GM12878 (cell line): ENCODE measurements at regions not wholly inside any gene's neighbourhood (a gene's known extent, or its start where the extent isn't known, plus 50 kb on each side); places are given as distances from the start of the nearest gene placed in this dataset.

Experiments
- ATAC-seq: fragments of 200-7000 bp; cut with Tn5 transposase; 3 replicates; pipeline ENCODE4 v1.9.1; 2020; ENCODE audit warnings: mild to moderate bottlenecking, moderate library complexity
- BruUV-seq: library from RNA; stranded (reverse); fragments of 400-500 nt; replicated peaks from 2 replicates; lab custom pipeline; 2021; lab: Mats Ljungman, UMichigan
- CTCF ChIA-PET: fragments of 300-600 bp; sonication (Branson Sonifier 250); formaldehyde crosslinking; extraction: SDS; loops from one replicate; lab custom pipeline; 2021; ENCODE audit warnings: inconsistent platforms; lab: Yijun Ruan, JAX
- POLR2A ChIA-PET: fragments of 350-600 bp; formaldehyde crosslinking; extraction: SDS; loops from one replicate; lab custom pipeline; 2021; ENCODE audit warnings: inconsistent platforms; lab: Charles Lee
- RAD21 ChIA-PET: fragments of 300-600 bp; sonication (Branson Sonifier 250); formaldehyde crosslinking; loops from one replicate; lab custom pipeline; 2023; ENCODE audit warnings: antibody characterized with exemption; ENCODE audit not compliant: unreplicated experiment; lab: Charles Lee
- SMC1A ChIA-PET: fragments of 300-600 bp; sonication (Branson Sonifier 250); formaldehyde crosslinking; loops from one replicate; lab custom pipeline; 2023; ENCODE audit not compliant: unreplicated experiment, uncharacterized antibody; lab: Charles Lee
- DNase-seq: peaks from one replicate; pipeline ENCODE4 v3.0.0-alpha.2; 2011; ENCODE audit warnings: low read depth, low spot score
- FAIRE-seq: peaks from 3 replicates; lab custom pipeline; 2011; peaks lifted over from hg19 to GRCh38; lab: Jason Lieb, UNC
- H2AFZ ChIP-seq: 2 replicates; pipeline ENCODE4 v1.6.0; 2011; ENCODE audit warnings: low read depth, low read length, control low read depth; ENCODE audit not compliant: control insufficient read depth
- H3K27ac ChIP-seq: 2 replicates; pipeline ENCODE4 v1.5.1; 2011; ENCODE audit warnings: control low read depth; ENCODE audit not compliant: control insufficient read depth, insufficient read depth
- H3K27me3 ChIP-seq, 2 experiments: replicated peaks in 1 of 2; 2 replicates each; pipeline versions ENCODE4 v1.6.0 to v1.6.1; 2011; ENCODE audit warnings: low read length in 1 of 2; ENCODE audit not compliant: control insufficient read depth in 2 of 2, insufficient read depth in 2 of 2
- H3K36me3 ChIP-seq, 2 experiments: 2 replicates each; pipeline ENCODE4 v1.5.1; 2011; ENCODE audit warnings: low read length in 1 of 2; ENCODE audit not compliant: control insufficient read depth in 2 of 2, insufficient read depth in 2 of 2
- H3K4me1 ChIP-seq: 2 replicates; pipeline ENCODE4 v1.6.1; 2011; ENCODE audit warnings: mild to moderate bottlenecking, low read length, moderate library complexity, mixed read lengths; ENCODE audit not compliant: control insufficient read depth, insufficient read depth
- H3K4me2 ChIP-seq: 2 replicates; pipeline ENCODE4 v1.6.0; 2011; ENCODE audit warnings: control low read depth; ENCODE audit not compliant: control insufficient read depth, insufficient read depth
- H3K4me3 ChIP-seq: fragments of 200-600 bp; sonication (generic); 2 replicates; pipeline ENCODE4 v1.5.1; 2016
- H3K79me2 ChIP-seq: 2 replicates; pipeline ENCODE4 v1.6.0; 2011; ENCODE audit warnings: low read length; ENCODE audit not compliant: control insufficient read depth, insufficient read depth
- H3K9ac ChIP-seq: 2 replicates; pipeline ENCODE4 v1.8.0; 2011; ENCODE audit warnings: low read length, control low read depth, mixed read lengths; ENCODE audit not compliant: control insufficient read depth, insufficient read depth
- H3K9me3 ChIP-seq: replicated peaks from 3 replicates; pipeline ENCODE4 v1.5.1; 2011; ENCODE audit warnings: mild to moderate bottlenecking, low read length; ENCODE audit not compliant: control insufficient read depth, insufficient read depth
- H4K20me1 ChIP-seq: 2 replicates; pipeline ENCODE4 v1.6.0; 2011; ENCODE audit not compliant: control insufficient read depth, insufficient read depth
- ATF3 ChIP-seq: IDR thresholded peaks from 2 replicates; pipeline ENCODE4 v1.6.1; 2011; ENCODE audit warnings: low read depth, mild to moderate bottlenecking, low read length, moderate library complexity, borderline replicate concordance; ENCODE audit errors: extremely low read depth
- CUX1 ChIP-seq: IDR thresholded peaks from 2 replicates; pipeline ENCODE4 v1.6.1; 2012; ENCODE audit warnings: improper control_type of control experiment, low read depth, low read length; ENCODE audit not compliant: insufficient replicate concordance
- KDM1A ChIP-seq: fragments of 200-600 bp; sonication (generic); IDR thresholded peaks from 2 replicates; pipeline ENCODE4 v1.6.1; 2016; ENCODE audit warnings: borderline replicate concordance
- PBX3 ChIP-seq: IDR thresholded peaks from 2 replicates; pipeline ENCODE4 v1.6.1; 2011; ENCODE audit warnings: mild to moderate bottlenecking, low read depth, low read length, moderate library complexity; ENCODE audit not compliant: insufficient replicate concordance
- TCF7 ChIP-seq: IDR thresholded peaks from 2 replicates; pipeline ENCODE4 v1.6.1; 2014; ENCODE audit warnings: antibody characterized with exemption, borderline replicate concordance
- WGBS: methylation state at CpG from one replicate; pipeline ENCODE4 v1.1.6; 2016; ENCODE audit warnings: low lambda C conversion rate; ENCODE audit not compliant: insufficient replicate concordance, insufficient coverage; ENCODE audit errors: missing lambda C conversion rate; 5-methylcytosine and 5-hydroxymethylcytosine counted together
- in situ Hi-C: fragments of 300-500 bp; cut with MboI; formaldehyde crosslinking; loops from 9 replicates; pipeline ENCODE4 v1.14.3; 2018; ENCODE audit warnings: mixed read lengths
- intact Hi-C: fragments of 100-400 bp; cut with micrococcal nuclease; formaldehyde crosslinking; loops from one replicate; pipeline ENCODE4 v1.14.2; 2022; ENCODE audit not compliant: unreplicated experiment
- TF ChIP-seq, protein P1 (sequence below): fragments of 450-650 bp; IDR thresholded peaks from 2 replicates; pipeline ENCODE4 v1.6.1; 2017; ENCODE audit warnings: low read depth, mild to moderate bottlenecking, moderate library complexity

DNA sequence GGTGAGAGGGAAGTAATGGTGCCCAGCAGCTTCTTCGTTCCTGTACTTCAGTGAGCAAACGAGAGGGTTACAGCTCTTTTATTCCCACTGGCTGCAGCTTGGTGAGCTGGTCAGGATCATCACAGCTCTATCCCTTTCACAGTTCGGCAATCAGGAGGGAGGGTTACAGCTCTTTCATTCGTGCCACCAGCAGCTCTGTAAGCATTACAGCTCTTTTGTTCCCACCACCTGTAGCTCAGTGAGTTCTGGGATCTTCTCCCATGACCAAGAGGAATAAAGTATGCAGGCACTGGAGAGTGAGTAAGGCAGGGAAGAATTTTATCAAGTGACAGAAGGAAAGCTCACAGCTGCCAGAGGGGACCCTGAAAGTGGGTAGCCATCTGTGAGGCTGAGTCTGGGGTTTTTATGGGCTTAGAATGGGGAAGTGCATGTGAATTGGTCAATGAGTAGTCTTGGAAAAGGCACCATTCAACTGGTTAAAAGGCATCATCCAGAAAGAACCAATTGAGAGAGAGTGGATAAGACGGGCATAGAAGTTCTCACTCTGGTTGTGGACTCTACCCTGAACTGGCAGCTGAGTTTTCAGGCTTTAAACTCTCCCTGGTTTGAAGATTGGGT is 123.7 kb downstream of the COX18 start:
- in situ Hi-C loops (no loop called here), intact Hi-C loops (no loop called here)
- Histone ChIP-seq H3K9ac (no peak overlapping the region), H3K4me2 (no peak overlapping the region), H3K27ac (no peak overlapping the region), H3K79me2 (no peaks in the 10 kb centered on the region), H3K36me3 (no peaks in the 10 kb centered on the region), H3K27me3 (no peaks in the 10 kb centered on the region), H2AFZ (no peak overlapping the region), H3K4me3 (no peak overlapping the region), H3K4me1 (no peaks in the 10 kb centered on the region), H4K20me1 (no peaks in the 10 kb centered on the region), H3K9me3 (no peaks in the 10 kb centered on the region; the same call in 2 of the 3 replicates)
- ChIA-PET RAD21 (no interaction called here), CTCF (no interaction called here), SMC1A (no interaction called here), POLR2A (no interaction called here)
- BruUV-seq, result no TSS peak
- 23% methylated on average over 5 of the region's 5 CpGs for whole genome bisulfite sequencing
- DNase-seq (no peak), ATAC-seq (no peak), FAIRE-seq (no peak)
- TF ChIP-seq ATF3 (no peak), PBX3 (no peak), TCF7 (no peak), KDM1A (no peak), CUX1 (no peak)
- TF ChIP-seq, protein P1, sequence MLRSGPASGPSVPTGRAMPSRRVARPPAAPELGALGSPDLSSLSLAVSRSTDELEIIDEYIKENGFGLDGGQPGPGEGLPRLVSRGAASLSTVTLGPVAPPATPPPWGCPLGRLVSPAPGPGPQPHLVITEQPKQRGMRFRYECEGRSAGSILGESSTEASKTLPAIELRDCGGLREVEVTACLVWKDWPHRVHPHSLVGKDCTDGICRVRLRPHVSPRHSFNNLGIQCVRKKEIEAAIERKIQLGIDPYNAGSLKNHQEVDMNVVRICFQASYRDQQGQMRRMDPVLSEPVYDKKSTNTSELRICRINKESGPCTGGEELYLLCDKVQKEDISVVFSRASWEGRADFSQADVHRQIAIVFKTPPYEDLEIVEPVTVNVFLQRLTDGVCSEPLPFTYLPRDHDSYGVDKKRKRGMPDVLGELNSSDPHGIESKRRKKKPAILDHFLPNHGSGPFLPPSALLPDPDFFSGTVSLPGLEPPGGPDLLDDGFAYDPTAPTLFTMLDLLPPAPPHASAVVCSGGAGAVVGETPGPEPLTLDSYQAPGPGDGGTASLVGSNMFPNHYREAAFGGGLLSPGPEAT, result no peak
